ENCODE measurements at regions not wholly inside any gene's neighbourhood (a gene's known extent, or its start where the extent isn't known, plus 50 kb on each side); places are given as distances from the start of the nearest gene placed in this dataset.

DNA sequence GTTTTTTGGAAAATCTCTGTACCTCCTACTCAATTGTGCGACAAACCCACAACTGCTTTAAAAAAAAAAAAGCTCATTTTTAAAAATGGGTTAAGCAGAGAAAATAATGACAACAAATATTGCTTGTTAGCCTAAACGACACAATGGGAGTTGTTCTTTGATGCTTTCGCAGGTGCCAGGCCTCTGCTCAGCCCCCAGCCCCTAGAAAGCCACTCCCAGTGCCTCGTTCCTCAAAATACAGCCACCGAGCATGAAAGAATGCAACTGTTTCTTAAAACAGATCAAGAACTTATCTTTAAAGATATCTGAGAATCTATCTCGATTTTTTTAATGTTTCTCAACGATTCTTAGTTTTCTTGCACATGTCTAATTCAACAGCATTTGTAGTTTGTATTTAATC lies 85.2 kb upstream of the PFKP start:
- DNase-seq (no peak), ATAC-seq (no peak)
- Histone ChIP-seq H3K27ac (no peak overlapping the region), H3K36me3 (no peaks in the 10 kb centered on the region), H3K9me3 (no peaks in the 10 kb centered on the region), H3K4me1 (peaks cover 0 to 7% of the 10 kb centered on the region in 2 donors), H3K27me3 (peaks cover 0 to 7% of the 10 kb centered on the region in 2 donors), H3K4me3 (no peak overlapping the region)
- TF ChIP-seq, protein P1, sequence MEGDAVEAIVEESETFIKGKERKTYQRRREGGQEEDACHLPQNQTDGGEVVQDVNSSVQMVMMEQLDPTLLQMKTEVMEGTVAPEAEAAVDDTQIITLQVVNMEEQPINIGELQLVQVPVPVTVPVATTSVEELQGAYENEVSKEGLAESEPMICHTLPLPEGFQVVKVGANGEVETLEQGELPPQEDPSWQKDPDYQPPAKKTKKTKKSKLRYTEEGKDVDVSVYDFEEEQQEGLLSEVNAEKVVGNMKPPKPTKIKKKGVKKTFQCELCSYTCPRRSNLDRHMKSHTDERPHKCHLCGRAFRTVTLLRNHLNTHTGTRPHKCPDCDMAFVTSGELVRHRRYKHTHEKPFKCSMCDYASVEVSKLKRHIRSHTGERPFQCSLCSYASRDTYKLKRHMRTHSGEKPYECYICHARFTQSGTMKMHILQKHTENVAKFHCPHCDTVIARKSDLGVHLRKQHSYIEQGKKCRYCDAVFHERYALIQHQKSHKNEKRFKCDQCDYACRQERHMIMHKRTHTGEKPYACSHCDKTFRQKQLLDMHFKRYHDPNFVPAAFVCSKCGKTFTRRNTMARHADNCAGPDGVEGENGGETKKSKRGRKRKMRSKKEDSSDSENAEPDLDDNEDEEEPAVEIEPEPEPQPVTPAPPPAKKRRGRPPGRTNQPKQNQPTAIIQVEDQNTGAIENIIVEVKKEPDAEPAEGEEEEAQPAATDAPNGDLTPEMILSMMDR (IDR thresholded peaks at IDR 0.05), result no peak
- intact Hi-C loops (cut with DNase I), result no loop called here

DNA sequence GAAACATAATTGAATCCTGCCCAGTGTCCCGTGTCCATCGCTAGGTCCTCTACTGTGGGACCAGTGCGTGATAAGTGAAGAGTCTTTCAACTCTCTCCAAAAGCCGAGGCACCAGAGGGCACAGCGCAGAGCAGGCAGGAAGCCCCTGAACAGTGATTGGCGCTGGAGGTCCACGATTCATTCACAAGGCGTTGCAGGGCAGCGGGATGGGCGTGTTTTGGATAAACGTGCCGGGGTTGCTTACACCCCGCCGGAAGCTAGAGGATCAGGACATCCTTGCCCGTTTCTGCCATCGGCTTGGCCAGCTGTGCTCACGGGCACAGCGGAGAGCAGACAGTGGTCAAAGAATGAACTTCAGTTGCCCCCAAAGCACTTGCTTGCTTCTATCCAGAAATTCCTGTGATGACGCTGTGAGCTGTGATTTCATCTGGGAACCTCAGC lies 86.0 kb upstream of the PFKP start:
- DNase-seq, result no peak
- Histone ChIP-seq H3K36me3 (no peaks in the 10 kb centered on the region), H3K9me3 (no peaks in the 10 kb centered on the region), H3K27me3 (peaks cover 0 to 7% of the 10 kb centered on the region in 2 donors), H3K4me1 (peaks cover 0 to 2% of the 10 kb centered on the region in 2 donors), H3K4me3 (no peak overlapping the region), H3K27ac (no peak overlapping the region)
- no peak for ATAC-seq
- TF ChIP-seq, protein P1 (IDR thresholded peaks at IDR 0.05), result no peak
- intact Hi-C loops (cut with DNase I), result no loop called here

DNA sequence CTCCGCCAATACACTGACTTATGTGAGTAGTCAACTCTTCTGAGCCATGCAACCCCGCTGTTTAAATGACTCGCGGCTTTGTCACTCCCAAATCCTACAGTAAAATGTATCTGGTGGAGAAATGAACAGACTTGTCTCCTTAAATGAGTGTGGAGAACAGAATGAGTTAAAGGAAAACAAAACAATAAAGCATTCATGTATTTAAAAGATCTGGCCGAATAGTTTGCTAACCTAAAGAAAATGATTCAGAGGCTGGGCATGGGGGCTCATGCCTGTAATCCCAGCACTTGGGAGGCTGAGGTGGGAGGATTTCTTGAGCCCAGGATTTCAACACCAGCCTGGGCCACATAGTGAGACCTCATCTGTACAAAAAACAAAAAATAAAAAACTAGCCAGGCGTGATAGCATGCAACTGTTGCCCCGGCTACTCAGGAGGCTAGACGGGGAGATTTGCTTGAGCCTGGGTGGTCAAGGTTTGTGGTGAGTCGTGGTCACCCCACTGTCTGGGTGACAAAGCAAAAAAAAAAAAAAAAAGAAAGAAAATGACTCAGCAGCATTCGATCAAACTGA lies 86.5 kb upstream of the PFKP start:
- no peak for DNase-seq
- H3K4me3 ChIP-seq, result no peak overlapping the region
- H3K4me1 ChIP-seq, result no peaks in the 10 kb centered on the region
- no peak overlapping the region for H3K27ac ChIP-seq
- no peaks in the 10 kb centered on the region for H3K36me3 ChIP-seq
- intact Hi-C loops (cut with DNase I), result no loop called here
- no peak for ATAC-seq
- peaks cover 0 to 7% of the 10 kb centered on the region in 2 donors for H3K27me3 ChIP-seq
- TF ChIP-seq, protein P1 (IDR thresholded peaks at IDR 0.05), result no peak
- no peaks in the 10 kb centered on the region for H3K9me3 ChIP-seq

DNA sequence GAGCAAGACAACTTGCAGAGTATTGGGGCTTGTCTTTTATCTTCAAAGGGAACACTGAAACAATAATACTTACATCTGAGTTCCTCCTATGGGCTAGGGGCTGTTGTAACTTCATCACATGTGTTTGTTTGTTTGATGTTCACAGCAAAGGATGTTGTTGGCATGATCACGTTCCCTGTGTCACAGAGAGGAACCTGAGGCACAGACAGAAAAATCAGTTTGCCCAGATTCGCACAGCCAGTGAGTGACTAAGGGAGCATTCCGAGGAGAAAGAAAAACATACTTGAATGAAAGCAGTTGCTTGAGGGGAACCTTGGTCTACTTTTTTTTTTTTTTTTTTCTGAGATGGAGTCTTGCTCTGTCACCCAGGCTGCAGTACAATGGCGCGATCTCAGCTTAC lies 87.2 kb upstream of the PFKP start:
- TF ChIP-seq, protein P1 (IDR thresholded peaks at IDR 0.05), result no peak
- Histone ChIP-seq H3K27ac (no peak overlapping the region), H3K4me3 (no peak overlapping the region), H3K9me3 (no peaks in the 10 kb centered on the region), H3K4me1 (no peaks in the 10 kb centered on the region), H3K36me3 (no peaks in the 10 kb centered on the region), H3K27me3 (peaks cover 0 to 7% of the 10 kb centered on the region in 2 donors)
- ATAC-seq (no peak), DNase-seq (no peak)
- intact Hi-C loops (cut with DNase I), result no loop called here

DNA sequence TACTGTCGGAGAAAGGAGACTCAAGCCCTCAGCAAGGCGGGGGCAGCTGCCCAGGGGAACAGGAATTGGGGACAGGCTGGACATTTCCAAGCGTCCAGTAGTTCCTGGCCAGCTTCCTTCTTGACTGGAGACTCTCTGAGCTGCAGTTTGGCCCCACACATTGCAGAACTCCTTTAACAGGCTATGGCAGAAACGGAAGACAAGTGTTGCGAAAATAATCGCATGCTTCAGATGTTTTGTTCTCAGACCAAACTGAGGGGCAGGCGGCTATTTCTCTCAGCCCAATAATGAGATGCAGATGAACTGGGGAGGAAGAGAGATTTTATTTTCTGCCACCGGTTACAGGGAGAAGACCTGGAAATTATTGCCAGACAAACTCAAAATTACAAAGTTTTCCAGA lies 88.0 kb upstream of the PFKP start:
- Histone ChIP-seq H3K27ac (no peak overlapping the region), H3K27me3 (peaks cover 0 to under 1% of the 10 kb centered on the region in 2 donors), H3K4me1 (no peaks in the 10 kb centered on the region), H3K9me3 (no peaks in the 10 kb centered on the region), H3K4me3 (no peak overlapping the region), H3K36me3 (no peaks in the 10 kb centered on the region)
- TF ChIP-seq, protein P1 (IDR thresholded peaks at IDR 0.05), result no peak
- intact Hi-C loops (cut with DNase I), result no loop called here
- no peak for DNase-seq
- peak; percentile 79 for ATAC-seq
